ENCODE measurements at regions not wholly inside any gene's neighbourhood (a gene's known extent, or its start where the extent isn't known, plus 50 kb on each side); places are given as distances from the start of the nearest gene placed in this dataset.

GRCh38 chr7:17178545-17178944 is 119.9 kb upstream of the AHR start:
- ChIA-PET POLR2A (no interaction called here), CTCF (interaction anchor here (1.0 to 1.5 kb wide), 4 partner anchors 11 to 196 kb away, joined by 3 to 5 read pairs (median 3); no protein-coding TSS in a partner anchor)
- DNase-seq (ENCODE audit: extremely low spot score) = no peak
- TF ChIP-seq, protein P1, sequence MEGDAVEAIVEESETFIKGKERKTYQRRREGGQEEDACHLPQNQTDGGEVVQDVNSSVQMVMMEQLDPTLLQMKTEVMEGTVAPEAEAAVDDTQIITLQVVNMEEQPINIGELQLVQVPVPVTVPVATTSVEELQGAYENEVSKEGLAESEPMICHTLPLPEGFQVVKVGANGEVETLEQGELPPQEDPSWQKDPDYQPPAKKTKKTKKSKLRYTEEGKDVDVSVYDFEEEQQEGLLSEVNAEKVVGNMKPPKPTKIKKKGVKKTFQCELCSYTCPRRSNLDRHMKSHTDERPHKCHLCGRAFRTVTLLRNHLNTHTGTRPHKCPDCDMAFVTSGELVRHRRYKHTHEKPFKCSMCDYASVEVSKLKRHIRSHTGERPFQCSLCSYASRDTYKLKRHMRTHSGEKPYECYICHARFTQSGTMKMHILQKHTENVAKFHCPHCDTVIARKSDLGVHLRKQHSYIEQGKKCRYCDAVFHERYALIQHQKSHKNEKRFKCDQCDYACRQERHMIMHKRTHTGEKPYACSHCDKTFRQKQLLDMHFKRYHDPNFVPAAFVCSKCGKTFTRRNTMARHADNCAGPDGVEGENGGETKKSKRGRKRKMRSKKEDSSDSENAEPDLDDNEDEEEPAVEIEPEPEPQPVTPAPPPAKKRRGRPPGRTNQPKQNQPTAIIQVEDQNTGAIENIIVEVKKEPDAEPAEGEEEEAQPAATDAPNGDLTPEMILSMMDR (IDR thresholded peaks at IDR 0.05; ENCODE audit: control extremely low read depth, extremely low read depth, low read depth, missing control alignments) = no peak

DNA sequence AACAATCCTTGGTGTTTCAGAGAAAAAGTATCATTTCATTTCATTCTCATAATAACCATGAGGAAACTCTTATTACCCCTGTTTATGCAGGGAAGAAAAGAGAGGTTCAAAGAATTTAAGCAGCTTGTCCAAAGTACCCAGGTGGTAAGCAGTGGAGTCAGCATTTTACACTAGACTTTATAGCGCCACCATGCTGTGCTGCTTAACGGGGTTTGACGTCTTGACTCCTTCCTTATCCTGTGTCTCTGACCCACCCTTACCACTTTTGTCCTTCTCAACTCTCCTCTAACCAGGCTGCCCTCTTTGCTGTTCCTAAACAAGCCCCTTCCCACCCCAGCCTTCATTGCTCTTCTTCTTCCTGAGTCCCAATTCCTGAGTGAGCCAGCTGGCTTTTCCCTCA is 117.0 kb upstream of the AHR start:
- CTCF ChIA-PET = interaction anchor here (1.0 kb wide), 1 partner anchor 11 kb away, joined by 3 read pairs; no protein-coding TSS in a partner anchor
- POLR2A ChIA-PET = no interaction called here
- TF ChIP-seq, protein P1 (IDR thresholded peaks at IDR 0.05; ENCODE audit: control extremely low read depth, extremely low read depth, low read depth, missing control alignments) = no peak
- DNase-seq (ENCODE audit: extremely low spot score) = no peak

DNA sequence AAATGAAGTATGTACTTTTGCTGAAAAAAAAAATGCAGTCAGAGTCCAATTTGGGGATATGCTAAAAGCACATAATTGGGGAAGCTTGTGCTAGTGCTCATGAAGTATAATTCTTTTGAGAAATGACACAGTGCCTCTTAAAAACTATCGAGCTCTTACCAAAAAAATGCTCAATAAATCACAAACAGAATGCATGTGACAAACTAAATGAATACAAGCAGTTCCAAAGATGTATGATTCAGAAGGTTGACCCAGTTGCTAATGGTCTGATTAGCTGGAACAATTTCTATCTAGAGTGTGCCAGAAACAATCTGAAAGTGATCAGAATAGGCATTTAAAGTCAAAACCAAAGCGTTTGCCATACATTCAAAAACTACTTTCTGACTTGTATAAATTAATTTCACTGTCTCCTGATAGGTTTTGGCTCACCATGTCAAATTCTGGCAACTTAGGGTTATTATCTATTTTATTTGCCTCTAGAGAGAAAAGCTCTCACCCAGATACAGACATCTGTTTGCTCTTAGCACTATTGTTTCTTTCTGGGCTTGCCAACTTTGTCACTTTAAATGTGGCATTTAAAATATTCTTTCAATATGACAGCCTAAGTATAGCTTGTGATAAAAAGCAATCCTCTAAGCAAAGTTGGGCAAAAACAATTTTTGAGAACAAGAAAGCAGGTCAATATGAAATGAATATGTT is 114.7 kb upstream of the AHR start:
- CTCF ChIA-PET = interaction anchor here (2.1 kb wide), 1 partner anchor 33 kb away, joined by 4 read pairs; no protein-coding TSS in a partner anchor
- POLR2A ChIA-PET = no interaction called here
- TF ChIP-seq, protein P1 (IDR thresholded peaks at IDR 0.05; ENCODE audit: control extremely low read depth, extremely low read depth, low read depth, missing control alignments) = no peak
- no peak for DNase-seq (ENCODE audit: extremely low spot score)

DNA sequence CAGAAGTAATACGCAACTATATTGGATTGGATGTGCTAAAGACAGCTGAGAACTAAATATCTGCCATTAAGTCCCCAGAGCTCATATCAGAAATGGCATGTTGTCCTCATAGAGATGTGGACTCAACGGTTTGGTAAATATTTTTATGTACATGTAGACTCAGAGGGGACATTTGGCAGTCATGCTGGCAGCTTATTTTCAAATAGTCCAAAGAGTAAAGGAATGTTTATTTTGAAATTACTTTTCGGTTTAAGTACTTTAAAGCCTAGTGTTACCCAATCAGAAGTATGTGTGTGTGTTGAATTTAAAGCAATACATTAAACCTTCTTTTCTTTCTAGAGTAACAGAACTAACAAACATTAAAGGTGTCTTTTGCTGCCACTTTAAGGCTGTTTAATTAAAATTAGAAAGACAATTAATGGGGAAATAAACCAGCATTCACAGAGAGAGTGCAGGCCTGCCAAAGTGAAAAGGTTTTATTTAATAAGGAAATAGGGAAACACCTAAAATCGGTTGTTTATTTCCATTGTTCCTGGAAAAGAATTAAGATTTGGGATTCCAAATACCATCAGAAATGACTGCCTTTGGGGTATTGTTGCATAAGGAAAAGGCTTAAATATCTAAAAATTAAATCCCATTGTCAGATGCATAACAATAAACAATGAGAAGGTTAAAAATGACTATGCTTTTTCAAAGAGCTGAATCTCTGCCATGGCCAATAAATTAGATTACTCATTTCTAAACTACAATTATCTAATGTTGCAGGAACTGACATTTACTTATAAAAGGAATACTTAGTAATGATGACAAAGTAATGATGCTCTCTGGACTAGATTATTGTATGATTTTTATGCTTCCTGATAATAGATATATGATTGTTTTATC is 113.4 kb upstream of the AHR start:
- POLR2A ChIA-PET = no interaction called here
- TF ChIP-seq, protein P1 (IDR thresholded peaks at IDR 0.05; ENCODE audit: control extremely low read depth, extremely low read depth, low read depth, missing control alignments) = no peak
- CTCF ChIA-PET = interaction anchor here (2.1 kb wide), 1 partner anchor 34 kb away, joined by 4 read pairs; no protein-coding TSS in a partner anchor
- DNase-seq (ENCODE audit: extremely low spot score) = no peak

- TF ChIP-seq, protein P1 (IDR thresholded peaks at IDR 0.05; ENCODE audit: control extremely low read depth, extremely low read depth, low read depth, missing control alignments) = no peak
- peak; percentile 48 for DNase-seq (ENCODE audit: extremely low spot score)
- ChIA-PET POLR2A (no interaction called here), CTCF (no interaction called here)
Observed at GRCh38 chr7:17185690-17186070, 112.8 kb upstream of the AHR start.

- TF ChIP-seq, protein P1 (IDR thresholded peaks at IDR 0.05; ENCODE audit: control extremely low read depth, extremely low read depth, low read depth, missing control alignments) = no peak
- CTCF ChIA-PET = interaction anchor here (0.7 to 1.2 kb wide), 3 partner anchors 8 to 12 kb away, joined by 3 to 6 read pairs (median 4); no protein-coding TSS in a partner anchor
- no peak for DNase-seq (ENCODE audit: extremely low spot score)
- POLR2A ChIA-PET = no interaction called here
Observed at GRCh38 chr7:17186745-17187530, 111.5 kb upstream of the AHR start.
